H1 (cell line): ENCODE measurements at regions not wholly inside any gene's neighbourhood (a gene's known extent, or its start where the extent isn't known, plus 50 kb on each side); places are given as distances from the start of the nearest gene placed in this dataset.

Experiments
- CBX8 ChIP-seq: fragments of 300-800, 300-1000 bp; sonication (generic); IDR thresholded peaks from 2 replicates; pipeline ENCODE4 v1.7.1; 2016; ENCODE audit warnings: low read depth, low read length, borderline replicate concordance
- TF ChIP-seq, protein P1 (sequence below): IDR thresholded peaks from 2 replicates; pipeline ENCODE4 v1.6.1; 2011; ENCODE audit warnings: low read depth, mild to moderate bottlenecking, low read length; ENCODE audit not compliant: insufficient read depth

DNA sequence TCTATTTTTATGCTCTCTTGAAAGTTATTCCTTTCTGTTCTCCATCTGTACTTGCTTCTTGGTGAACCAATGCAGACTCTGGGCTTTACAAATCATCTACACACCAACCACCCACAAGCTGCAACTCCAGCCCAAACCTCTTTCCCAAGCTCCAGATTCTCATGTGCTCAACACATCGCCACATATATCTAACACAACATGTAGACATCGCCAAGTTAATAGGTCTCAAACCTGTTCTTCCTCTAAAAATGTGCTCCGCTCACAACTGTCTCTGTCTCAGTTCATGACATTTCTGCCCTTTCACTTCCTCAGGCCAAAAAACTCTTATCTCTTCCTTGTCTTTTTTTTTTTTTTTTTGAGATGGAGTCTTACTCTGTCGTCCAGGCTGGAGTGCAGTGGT, 95.7 kb upstream of the EEPD1 start (continued):
- TF ChIP-seq, protein P1, sequence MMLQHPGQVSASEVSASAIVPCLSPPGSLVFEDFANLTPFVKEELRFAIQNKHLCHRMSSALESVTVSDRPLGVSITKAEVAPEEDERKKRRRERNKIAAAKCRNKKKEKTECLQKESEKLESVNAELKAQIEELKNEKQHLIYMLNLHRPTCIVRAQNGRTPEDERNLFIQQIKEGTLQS: no peak
- no peak for TF ChIP-seq CBX8
